Suprapubic skin (tissue), 4 donors: ENCODE measurements at regions not wholly inside any gene's neighbourhood (a gene's known extent, or its start where the extent isn't known, plus 50 kb on each side); places are given as distances from the start of the nearest gene placed in this dataset.

Experiments used
- CTCF ChIP-seq, 2 donors: fragments of 200-600 bp in 1 of 2; fragments of 450-650 bp in 1 of 2; sonication (generic) in 1 of 2; IDR thresholded peaks; one replicate each; pipeline ENCODE4 v1.5.1; 2016 to 2019; ENCODE audit warnings: antibody characterized with exemption in 2 of 2, mild to moderate bottlenecking in 1 of 2, moderate library complexity in 1 of 2
- EP300 ChIP-seq: sonication (generic); formaldehyde crosslinking; IDR thresholded peaks from one replicate; pipeline ENCODE4 v1.6.1; 2017; ENCODE audit warnings: antibody characterized with exemption
- POLR2A ChIP-seq, 2 donors: fragments of 450-650 bp; IDR thresholded peaks; one replicate each; pipeline ENCODE4 v1.6.1; 2017; ENCODE audit warnings: antibody characterized with exemption in 2 of 2, mild to moderate bottlenecking in 2 of 2, moderate library complexity in 2 of 2
- POLR2AphosphoS5 ChIP-seq, 3 donors: sonication (generic); formaldehyde crosslinking; IDR thresholded peaks; one replicate each; pipeline ENCODE4 v1.6.1; 2017; ENCODE audit warnings: antibody characterized with exemption in 3 of 3

GRCh38 chr5:88542786-88543185 lies 274.1 kb upstream of the TMEM161B start:
- TF ChIP-seq CTCF (IDR thresholded peaks at IDR 0.05) (no peak), POLR2AphosphoS5 (IDR thresholded peaks at IDR 0.05) (no peak), POLR2A (IDR thresholded peaks at IDR 0.05) (no peak), EP300 (no peak)
